IMR-90 (cell line): ENCODE measurements at regions not wholly inside any gene's neighbourhood (a gene's known extent, or its start where the extent isn't known, plus 50 kb on each side); places are given as distances from the start of the nearest gene placed in this dataset.

ENCODE experiments used
- CEBPB ChIP-seq: IDR thresholded peaks from 2 replicates; pipeline ENCODE4 v1.6.1; 2012; ENCODE audit warnings: low read depth, low read length, improper control_type of control experiment
- CHD1 ChIP-seq: IDR thresholded peaks from 2 replicates; pipeline ENCODE4 v1.6.1; 2012; ENCODE audit warnings: low read depth, low read length, improper control_type of control experiment
- CTCF ChIP-seq: conservative IDR thresholded peaks from 2 replicates; pipeline ENCODE4 v1.5.1; 2012; ENCODE audit warnings: mild to moderate bottlenecking, low read depth, low read length, improper control_type of control experiment
- FOS ChIP-seq: fragments of 150-350 bp; IDR thresholded peaks from 2 replicates; pipeline ENCODE4 v1.6.1; 2016; ENCODE audit warnings: low read depth, low read length
- MAFK ChIP-seq: IDR thresholded peaks from 2 replicates; pipeline ENCODE4 v1.6.1; 2012; ENCODE audit warnings: low read depth, low read length, improper control_type of control experiment
- MAZ ChIP-seq: IDR thresholded peaks from 2 replicates; pipeline ENCODE4 v1.6.1; 2012; ENCODE audit warnings: low read depth, mild to moderate bottlenecking, low read length, improper control_type of control experiment, moderate library complexity, borderline replicate concordance
- MXI1 ChIP-seq: IDR thresholded peaks from 2 replicates; pipeline ENCODE4 v1.6.1; 2012; ENCODE audit warnings: low read depth, mild to moderate bottlenecking, low read length, moderate library complexity, borderline replicate concordance
- POLR2A ChIP-seq: IDR thresholded peaks from 2 replicates; pipeline ENCODE4 v1.6.1; 2012; ENCODE audit warnings: mild to moderate bottlenecking, low read depth, low read length
- RAD21 ChIP-seq: IDR thresholded peaks from 2 replicates; pipeline ENCODE4 v1.6.1; 2012; ENCODE audit warnings: low read length, improper control_type of control experiment
- RFX5 ChIP-seq: IDR thresholded peaks from 2 replicates; pipeline ENCODE4 v1.8.0; 2012; ENCODE audit warnings: low read depth, mild to moderate bottlenecking, low read length, moderate library complexity

GRCh38 chr10:133016493-133017202 is 71.1 kb upstream of the ADGRA1 start:
- no peak for TF ChIP-seq CTCF
- TF ChIP-seq POLR2A: no peak
- TF ChIP-seq MXI1: no peak
- no peak for TF ChIP-seq RAD21
- TF ChIP-seq MAZ: no peak
- no peak for TF ChIP-seq CEBPB
- no peak for TF ChIP-seq CHD1
- no peak for TF ChIP-seq RFX5
- TF ChIP-seq FOS: no peak
- TF ChIP-seq MAFK: no peak
